H1 (cell line): ENCODE measurements at regions not wholly inside any gene's neighbourhood (a gene's known extent, or its start where the extent isn't known, plus 50 kb on each side); places are given as distances from the start of the nearest gene placed in this dataset.

Source experiments
- CTCF ChIA-PET: fragments of 300-600 bp; sonication (Branson Sonifier 250); formaldehyde crosslinking; loops from one replicate; lab custom pipeline; 2021; ENCODE audit not compliant: partially characterized antibody; lab: Charles Lee
- POLR2A ChIA-PET: fragments of 300-600 bp; sonication (Branson Sonifier 250); formaldehyde crosslinking; loops from one replicate; lab custom pipeline; 2021; ENCODE audit warnings: inconsistent platforms; ENCODE audit not compliant: partially characterized antibody; lab: Charles Lee
- DNase-seq, 2 experiments: peaks; one replicate each; pipeline versions ENCODE4 v3.0.0 to v3.0.0-alpha.2; 2010 to 2022; ENCODE audit warnings: low spot score in 2 of 2, low read depth in 1 of 2, mixed read lengths in 1 of 2
- FAIRE-seq: peaks from 2 replicates; lab custom pipeline; 2011; peaks lifted over from hg19 to GRCh38; lab: Jason Lieb, UNC
- H2AFZ ChIP-seq: 2 replicates; pipeline ENCODE4 v1.8.1; 2012; ENCODE audit warnings: low read length, inconsistent platforms
- H2AK5ac ChIP-seq: 2 replicates; pipeline ENCODE4 v1.6.1; 2013; ENCODE audit warnings: low read depth, low read length
- H2BK120ac ChIP-seq: replicated peaks from 2 replicates; pipeline ENCODE3; 2013; ENCODE audit warnings: low read depth, low read length, inconsistent platforms
- H2BK12ac ChIP-seq: 2 replicates; pipeline ENCODE4 v1.6.1; 2013; ENCODE audit warnings: low read depth, low read length
- H2BK15ac ChIP-seq: 2 replicates; pipeline ENCODE4 v1.6.1; 2013; ENCODE audit warnings: low read length
- H2BK20ac ChIP-seq: 2 replicates; pipeline ENCODE4 v1.6.1; 2013; ENCODE audit warnings: low read length
- H2BK5ac ChIP-seq: 2 replicates; pipeline ENCODE4 v1.6.1; 2013; ENCODE audit warnings: low read depth, low read length
- H3K14ac ChIP-seq: 2 replicates; pipeline ENCODE4 v1.6.1; 2013; ENCODE audit warnings: inconsistent platforms; ENCODE audit not compliant: insufficient read length
- H3K18ac ChIP-seq: 2 replicates; pipeline ENCODE4 v1.6.1; 2013; ENCODE audit warnings: low read length; ENCODE audit errors: extremely low read depth
- H3K23ac ChIP-seq: 2 replicates; pipeline ENCODE4 v1.6.1; 2013; ENCODE audit warnings: inconsistent platforms; ENCODE audit not compliant: insufficient read length
- H3K23me2 ChIP-seq: 2 replicates; pipeline ENCODE4 v1.6.1; 2013; ENCODE audit warnings: low read depth, low read length
- H3K27ac ChIP-seq: 2 replicates; pipeline ENCODE4 v1.6.1; 2011; ENCODE audit warnings: low read depth, low read length, inconsistent platforms
- H3K27me3 ChIP-seq, 4 experiments: replicated peaks in 1 of 4; 1 replicate in 1 of 4; 2 replicates in 3 of 4; pipeline versions ENCODE4 v1.6.1 to v1.8.1; 2011 to 2013; ENCODE audit warnings: low read length in 3 of 4, mild to moderate bottlenecking in 3 of 4, inconsistent platforms in 2 of 4, mixed read lengths in 2 of 4, moderate library complexity in 1 of 4; ENCODE audit not compliant: control insufficient read depth in 3 of 4, insufficient read depth in 3 of 4; ENCODE audit errors: extremely low read depth in 1 of 4
- H3K36me3 ChIP-seq, 4 experiments: 2 replicates each; pipeline versions ENCODE4 v1.6.1 to v1.8.1; 2011 to 2013; ENCODE audit warnings: mild to moderate bottlenecking in 4 of 4, low read length in 3 of 4, moderate library complexity in 2 of 4, control low read depth in 1 of 4, inconsistent platforms in 1 of 4; ENCODE audit not compliant: insufficient read depth in 4 of 4, control insufficient read depth in 2 of 4
- H3K4ac ChIP-seq: replicated peaks from 2 replicates; pipeline ENCODE3; 2013; ENCODE audit warnings: low read length, low read depth, mixed read lengths, inconsistent platforms; ENCODE audit not compliant: insufficient read length
- H3K4me1 ChIP-seq, 4 experiments: replicated peaks in 1 of 4; 1 replicate in 1 of 4; 2 replicates in 3 of 4; pipeline versions ENCODE4 v1.6.1 to v1.8.1; 2011 to 2013; ENCODE audit warnings: low read length in 3 of 4, inconsistent platforms in 2 of 4, mixed read lengths in 1 of 4; ENCODE audit not compliant: insufficient read depth in 4 of 4, control insufficient read depth in 3 of 4
- H3K4me2 ChIP-seq, 2 experiments: 2 replicates each; pipeline versions ENCODE4 v1.6.1 to v1.8.1; 2011 to 2013; ENCODE audit warnings: low read depth in 2 of 2, low read length in 2 of 2, control low read depth in 1 of 2, inconsistent platforms in 1 of 2, mild to moderate bottlenecking in 1 of 2; ENCODE audit not compliant: insufficient read depth in 1 of 2
- H3K4me3 ChIP-seq, 4 experiments: fragments of 200-600, 300-600 bp in 1 of 4; sonication (generic), shearing (Covaris generic), sonication (Bioruptor Twin) in 1 of 4; 2 replicates each; pipeline versions ENCODE4 v1.5.1 to v1.8.1; 2011 to 2016; ENCODE audit warnings: low read length in 4 of 4, low read depth in 3 of 4, control low read depth in 2 of 4, inconsistent platforms in 2 of 4, mild to moderate bottlenecking in 2 of 4, mixed read lengths in 1 of 4, moderate library complexity in 1 of 4; ENCODE audit not compliant: insufficient read depth in 2 of 4; ENCODE audit errors: extremely low read depth in 1 of 4
- H3K56ac ChIP-seq: replicated peaks from 2 replicates; pipeline ENCODE3; 2013; ENCODE audit warnings: low read depth, mild to moderate bottlenecking, mixed read lengths, low read length, inconsistent platforms; ENCODE audit not compliant: insufficient read length
- H3K79me1 ChIP-seq: 2 replicates; pipeline ENCODE4 v1.6.1; 2013; ENCODE audit warnings: low read depth, low read length, control low read depth
- H3K79me2 ChIP-seq, 2 experiments: 2 replicates each; pipeline versions ENCODE4 v1.6.1 to v1.8.1; 2012 to 2013; ENCODE audit warnings: low read length in 2 of 2, mild to moderate bottlenecking in 2 of 2, inconsistent platforms in 1 of 2; ENCODE audit not compliant: insufficient read depth in 2 of 2, control insufficient read depth in 1 of 2
- H3K9ac ChIP-seq, 4 experiments: replicated peaks in 1 of 4; 1 replicate in 1 of 4; 2 replicates in 3 of 4; pipeline versions ENCODE4 v1.6.1 to v1.8.1; 2011 to 2013; ENCODE audit warnings: low read depth in 3 of 4, low read length in 3 of 4, control low read depth in 2 of 4, mild to moderate bottlenecking in 2 of 4, moderate library complexity in 2 of 4, inconsistent platforms in 1 of 4; ENCODE audit errors: extremely low read depth in 1 of 4
- H3K9me3 ChIP-seq, 2 experiments: 2 replicates each; pipeline versions ENCODE4 v1.6.1 to v1.8.1; 2012 to 2013; ENCODE audit warnings: mild to moderate bottlenecking in 2 of 2, moderate library complexity in 2 of 2, control low read depth in 1 of 2, inconsistent platforms in 1 of 2, low read depth in 1 of 2, low read length in 1 of 2, mixed read lengths in 1 of 2; ENCODE audit not compliant: insufficient read depth in 2 of 2
- H4K20me1 ChIP-seq, 2 experiments: replicated peaks in 1 of 2; 2 replicates each; pipeline versions ENCODE3 to v1.8.1; 2011 to 2013; ENCODE audit warnings: inconsistent platforms in 2 of 2, low read length in 2 of 2, mild to moderate bottlenecking in 1 of 2; ENCODE audit not compliant: insufficient read depth in 2 of 2, control insufficient read depth in 1 of 2
- H4K5ac ChIP-seq: 2 replicates; pipeline ENCODE4 v1.6.1; 2013; ENCODE audit warnings: low read length, low read depth, mixed read lengths, inconsistent platforms; ENCODE audit not compliant: insufficient read length
- H4K8ac ChIP-seq: 2 replicates; pipeline ENCODE4 v1.8.0; 2013; ENCODE audit warnings: mild to moderate bottlenecking, moderate library complexity, low read length, inconsistent platforms; ENCODE audit not compliant: insufficient read depth; ENCODE audit errors: extremely low read depth
- H4K91ac ChIP-seq: replicated peaks from 2 replicates; pipeline ENCODE3; 2013; ENCODE audit warnings: low read length, mixed read lengths, inconsistent platforms; ENCODE audit not compliant: insufficient read length
- CEBPB ChIP-seq: IDR thresholded peaks from 2 replicates; pipeline ENCODE4 v1.6.1; 2012; ENCODE audit warnings: low read depth, low read length
- CHD1 ChIP-seq: IDR thresholded peaks from 2 replicates; pipeline ENCODE4 v1.6.1; 2012; ENCODE audit warnings: low read depth, low read length, improper control_type of control experiment
- CREB1 ChIP-seq: IDR thresholded peaks from 2 replicates; pipeline ENCODE4 v1.6.1; 2012; ENCODE audit warnings: inconsistent platforms
- NANOG ChIP-seq: IDR thresholded peaks from 2 replicates; pipeline ENCODE4 v1.6.1; 2011; ENCODE audit warnings: low read length, low read depth, mild to moderate bottlenecking, inconsistent platforms; ENCODE audit not compliant: insufficient read depth, poor library complexity, severe bottlenecking
- RXRA ChIP-seq: IDR thresholded peaks from 2 replicates; pipeline ENCODE4 v1.6.1; 2011; ENCODE audit warnings: low read depth, mild to moderate bottlenecking, low read length, moderate library complexity; ENCODE audit not compliant: insufficient read depth
- SRF ChIP-seq: IDR thresholded peaks from 2 replicates; pipeline ENCODE4 v1.6.1; 2011; ENCODE audit warnings: mild to moderate bottlenecking, low read depth, low read length, moderate library complexity
- TAF1 ChIP-seq: IDR thresholded peaks from 2 replicates; pipeline ENCODE4 v1.6.1; 2011; ENCODE audit warnings: mild to moderate bottlenecking, low read depth, low read length
- TBP ChIP-seq: IDR thresholded peaks from 2 replicates; pipeline ENCODE4 v1.6.1; 2011; ENCODE audit warnings: low read depth, low read length, improper control_type of control experiment
- TEAD4 ChIP-seq: IDR thresholded peaks from 2 replicates; pipeline ENCODE4 v1.6.1; 2012; ENCODE audit warnings: low read depth, low read length, inconsistent platforms, mixed read lengths
- WGBS, 2 experiments: shearing (Covaris generic) in 1 of 2; methylation state at CpG; one replicate each; pipeline versions ENCODE4 v1.1.6 to v1.1.7; 2013 to 2015; ENCODE audit warnings: low lambda C conversion rate in 2 of 2, mixed read lengths in 2 of 2, inconsistent platforms in 1 of 2, low coverage in 1 of 2, missing lambda C conversion rate in 1 of 2; ENCODE audit not compliant: insufficient replicate concordance in 2 of 2, insufficient coverage in 1 of 2, insufficient read length in 1 of 2; ENCODE audit errors: extremely low coverage in 1 of 2, missing lambda C conversion rate in 1 of 2; 5-methylcytosine and 5-hydroxymethylcytosine counted together
- TF ChIP-seq, protein P1 (sequence below): IDR thresholded peaks from 2 replicates; pipeline ENCODE4 v1.6.1; 2012; ENCODE audit warnings: inconsistent platforms

DNA sequence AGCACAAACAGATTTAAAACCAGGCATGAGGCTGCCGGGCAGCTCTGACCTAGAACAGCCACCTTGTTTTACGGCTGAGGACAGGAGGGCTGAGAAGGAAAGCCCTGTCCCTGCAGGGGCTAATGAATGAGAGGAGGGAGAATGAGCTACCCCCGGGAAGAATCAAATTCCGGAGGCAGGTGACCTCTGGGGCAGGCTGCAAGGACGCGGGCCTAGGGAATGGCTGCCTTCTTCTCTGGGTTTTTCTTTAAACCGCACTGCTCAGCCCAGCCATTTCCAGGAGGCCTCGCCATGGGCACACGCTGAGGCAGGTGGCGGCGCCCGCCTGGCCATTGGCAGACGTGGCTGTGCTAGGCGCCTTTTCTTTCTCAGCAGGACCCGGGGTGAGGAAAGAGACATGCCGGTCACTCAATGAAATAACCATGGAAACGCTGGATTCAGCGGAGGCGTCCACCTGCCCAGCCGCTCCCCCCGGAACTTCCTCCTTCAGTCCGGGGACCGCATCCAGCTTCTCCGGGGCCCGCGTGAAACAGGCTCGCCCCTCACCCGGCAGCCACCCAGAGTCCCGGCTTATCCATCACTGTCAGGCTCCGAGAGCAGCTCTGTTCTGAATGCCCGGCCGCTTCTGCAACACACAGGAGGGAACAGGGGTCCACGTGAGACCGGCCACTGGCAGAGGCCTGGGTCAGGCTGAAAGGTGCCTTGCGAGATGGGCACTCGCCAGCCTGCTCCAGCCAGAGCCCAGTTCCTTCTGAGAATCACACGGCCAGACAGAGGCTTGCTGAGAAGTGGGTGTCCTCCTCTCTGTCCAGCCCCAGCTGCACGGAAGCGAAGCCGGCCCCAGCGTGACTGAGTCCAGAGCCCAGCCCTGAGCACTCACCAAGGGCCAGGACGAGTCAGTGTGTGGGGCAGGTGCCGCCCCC is 82.1 kb downstream of the PDGFA start:
- peak overlapping the region; percentile 60 for H3K18ac ChIP-seq
- H3K9ac ChIP-seq: no peak overlapping the region
- no peak overlapping the region for H3K14ac ChIP-seq
- H2BK20ac ChIP-seq: no peak overlapping the region
- no peaks in the 10 kb centered on the region; a peak in 1 of 7 replicates for H3K27me3 ChIP-seq
- H3K4me2 ChIP-seq: no peak overlapping the region
- peaks cover 0 to 16% (median 10%) of the 10 kb centered on the region in 4 experiments; a peak in 6 of 7 replicates for H3K4me1 ChIP-seq
- peak overlapping the region; percentile 10 for H2BK120ac ChIP-seq
- TF ChIP-seq CHD1 (no peak), TBP (no peak), CEBPB (no peak), CREB1 (no peak), TEAD4 (no peak), SRF (no peak), TAF1 (no peak), NANOG (no peak), RXRA (no peak)
- TF ChIP-seq, protein P1, sequence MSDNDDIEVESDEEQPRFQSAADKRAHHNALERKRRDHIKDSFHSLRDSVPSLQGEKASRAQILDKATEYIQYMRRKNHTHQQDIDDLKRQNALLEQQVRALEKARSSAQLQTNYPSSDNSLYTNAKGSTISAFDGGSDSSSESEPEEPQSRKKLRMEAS: no peak
- TF ChIP-seq, all 59 proteins: peak for 0
- Histone ChIP-seq H3K79me2 (no peaks in the 10 kb centered on the region), H3K4ac (peak overlapping the region; percentile 63), H4K91ac (peak overlapping the region; percentile 81), H3K56ac (no peak overlapping the region), H3K27ac (no peak overlapping the region), H4K5ac (no peak overlapping the region), H3K23me2 (peaks cover 3% of the 10 kb centered on the region; the same call in 1 of the 2 replicates), H3K4me3 (no peak overlapping the region), H3K23ac (no peak overlapping the region), H4K20me1 (peaks cover 0 to under 1% of the 10 kb centered on the region in 2 experiments), H2BK12ac (peak overlapping the region; percentile 75; the same call in 1 of the 2 replicates), H2BK15ac (peak overlapping the region; percentile 99), H4K8ac (0 out of 2 replicates have a peak overlapping the region, but pooled peaks have one; percentile 35), H2BK5ac (peak overlapping the region; percentile 39; the same call in 1 of the 2 replicates), H2AK5ac (no peak overlapping the region), H2AFZ (no peak overlapping the region), H3K9me3 (peaks cover 0 to 3% of the 10 kb centered on the region in 2 experiments; a peak in 1 of 4 replicates), H3K36me3 (no peaks in the 10 kb centered on the region), H3K79me1 (no peaks in the 10 kb centered on the region)
- ChIA-PET CTCF (interaction anchor here (0.5 to 2.0 kb wide), 5 partner anchors 12 to 350 kb away, joined by 3 to 4 read pairs (median 3); no protein-coding TSS in a partner anchor), POLR2A (interaction anchor here (1.0 to 1.5 kb wide), 3 partner anchors 10 to 32 kb away, joined by 3 to 4 read pairs (median 3); no protein-coding TSS in a partner anchor)
- peak in 1 of 2 experiments; percentile 51 for DNase-seq
- no peak for FAIRE-seq
- WGBS, 2 experiments: 81% methylated on average over 35 of the region's 43 CpGs; no CpG with 5 or more reads in 1 of the 2 experiments
